RWPE2 (cell line): ENCODE measurements at regions not wholly inside any gene's neighbourhood (a gene's known extent, or its start where the extent isn't known, plus 50 kb on each side); places are given as distances from the start of the nearest gene placed in this dataset.

Experiments
- ATAC-seq: fragments of 200-7000 bp; cut with Tn5 transposase; 3 replicates; pipeline ENCODE4 v1.9.1; 2021; ENCODE audit warnings: low read depth
- DNase-seq: peaks from one replicate; pipeline ENCODE4 v3.0.0-alpha.2; 2020; ENCODE audit warnings: low spot score
- H3K27ac ChIP-seq: fragments of 450-650 bp; 2 replicates; pipeline ENCODE4 v1.5.1; 2017; ENCODE audit warnings: mild to moderate bottlenecking; ENCODE audit not compliant: poor library complexity, severe bottlenecking
- H3K27me3 ChIP-seq: fragments of 250-450 bp; sonication (Bioruptor Pico); 2 replicates; pipeline ENCODE4 v1.5.1; 2021; ENCODE audit warnings: mild to moderate bottlenecking, moderate library complexity; ENCODE audit not compliant: insufficient read depth, poor library complexity, severe bottlenecking
- H3K36me3 ChIP-seq: fragments of 250-450 bp; sonication (Bioruptor Pico); 2 replicates; pipeline ENCODE4 v1.5.1; 2020; ENCODE audit warnings: low read depth, mild to moderate bottlenecking, moderate library complexity
- H3K4me1 ChIP-seq: fragments of 250-450 bp; sonication (Bioruptor Pico); 2 replicates; pipeline ENCODE4 v1.5.1; 2021; ENCODE audit warnings: mild to moderate bottlenecking, moderate library complexity; ENCODE audit not compliant: insufficient read depth, poor library complexity, severe bottlenecking
- H3K4me3 ChIP-seq: fragments of 250-450 bp; sonication (Bioruptor Pico); 2 replicates; pipeline ENCODE4 v1.5.1; 2021; ENCODE audit warnings: mild to moderate bottlenecking, moderate library complexity; ENCODE audit not compliant: severe bottlenecking
- H3K9me3 ChIP-seq: fragments of 250-450 bp; sonication (Bioruptor Pico); 2 replicates; pipeline ENCODE4 v1.5.1; 2021; ENCODE audit warnings: mild to moderate bottlenecking, moderate library complexity; ENCODE audit not compliant: severe bottlenecking
- TF ChIP-seq, protein P1 (sequence below): fragments of 450-650 bp; IDR thresholded peaks from one replicate; pipeline ENCODE4 v1.5.1; 2017; ENCODE audit warnings: mild to moderate bottlenecking, moderate library complexity; ENCODE audit not compliant: poor library complexity, severe bottlenecking

DNA sequence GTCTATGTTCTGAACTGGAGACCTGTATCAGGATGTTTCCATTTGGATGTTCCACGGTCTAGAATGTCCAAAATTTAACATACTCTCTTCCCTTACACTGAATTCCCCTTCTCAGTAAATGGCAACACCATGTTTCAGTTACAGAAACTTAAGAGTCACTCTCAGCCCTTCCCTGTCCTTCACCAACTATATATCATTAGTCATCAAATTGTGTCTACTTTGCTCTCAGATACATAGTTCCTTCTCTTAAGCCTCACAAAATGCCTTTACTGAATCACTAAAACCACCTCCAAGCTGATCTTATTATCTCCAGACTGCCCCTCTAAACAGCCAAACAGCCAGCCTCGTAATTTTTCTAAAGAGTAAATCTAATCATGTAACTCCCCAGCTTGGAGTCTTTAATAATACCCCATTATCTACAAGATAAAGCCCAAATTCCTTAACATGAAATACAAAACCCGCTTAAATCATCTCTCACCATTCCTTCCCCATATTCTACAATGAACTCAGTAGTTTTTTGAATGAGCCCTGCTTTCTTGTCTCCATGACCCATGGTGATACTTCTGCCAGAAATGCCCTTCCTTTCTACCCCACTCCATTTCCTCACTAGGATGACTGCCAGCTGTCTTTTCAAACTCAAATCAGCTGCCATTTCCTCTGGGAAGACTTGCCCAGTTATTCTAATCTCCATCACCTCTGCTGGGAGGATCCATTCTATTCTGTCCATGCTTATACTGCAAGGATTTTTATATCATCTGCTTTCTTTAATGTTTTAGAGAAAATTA lies 102.7 kb upstream of the ARHGAP42 start:
- Histone ChIP-seq H3K4me1 (no peaks in the 10 kb centered on the region), H3K4me3 (no peak overlapping the region), H3K36me3 (no peaks in the 10 kb centered on the region), H3K9me3 (no peaks in the 10 kb centered on the region), H3K27ac (no peak overlapping the region), H3K27me3 (no peaks in the 10 kb centered on the region)
- TF ChIP-seq, protein P1, sequence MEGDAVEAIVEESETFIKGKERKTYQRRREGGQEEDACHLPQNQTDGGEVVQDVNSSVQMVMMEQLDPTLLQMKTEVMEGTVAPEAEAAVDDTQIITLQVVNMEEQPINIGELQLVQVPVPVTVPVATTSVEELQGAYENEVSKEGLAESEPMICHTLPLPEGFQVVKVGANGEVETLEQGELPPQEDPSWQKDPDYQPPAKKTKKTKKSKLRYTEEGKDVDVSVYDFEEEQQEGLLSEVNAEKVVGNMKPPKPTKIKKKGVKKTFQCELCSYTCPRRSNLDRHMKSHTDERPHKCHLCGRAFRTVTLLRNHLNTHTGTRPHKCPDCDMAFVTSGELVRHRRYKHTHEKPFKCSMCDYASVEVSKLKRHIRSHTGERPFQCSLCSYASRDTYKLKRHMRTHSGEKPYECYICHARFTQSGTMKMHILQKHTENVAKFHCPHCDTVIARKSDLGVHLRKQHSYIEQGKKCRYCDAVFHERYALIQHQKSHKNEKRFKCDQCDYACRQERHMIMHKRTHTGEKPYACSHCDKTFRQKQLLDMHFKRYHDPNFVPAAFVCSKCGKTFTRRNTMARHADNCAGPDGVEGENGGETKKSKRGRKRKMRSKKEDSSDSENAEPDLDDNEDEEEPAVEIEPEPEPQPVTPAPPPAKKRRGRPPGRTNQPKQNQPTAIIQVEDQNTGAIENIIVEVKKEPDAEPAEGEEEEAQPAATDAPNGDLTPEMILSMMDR = no peak
- DNase-seq (no peak), ATAC-seq (no peak)

DNA sequence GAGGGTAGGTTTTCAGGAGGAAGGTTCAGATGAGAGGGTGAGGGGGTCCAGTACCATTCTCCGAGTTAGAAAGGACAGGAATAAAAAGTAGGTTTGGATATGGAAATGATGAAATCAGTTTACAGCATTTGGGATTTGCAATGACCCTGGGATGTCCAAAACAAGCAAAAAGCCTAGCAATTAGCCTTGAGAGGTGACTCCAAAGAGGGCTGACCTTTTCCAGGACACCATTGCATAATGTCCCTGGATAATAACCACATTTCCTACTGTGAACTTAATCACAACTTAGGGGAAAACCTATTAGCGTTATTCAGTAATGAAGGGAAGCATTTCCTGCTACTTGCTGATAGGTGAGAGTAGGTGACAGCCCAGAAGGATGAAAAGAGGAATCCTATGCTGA lies 101.4 kb upstream of the ARHGAP42 start:
- TF ChIP-seq, protein P1 = no peak

DNA sequence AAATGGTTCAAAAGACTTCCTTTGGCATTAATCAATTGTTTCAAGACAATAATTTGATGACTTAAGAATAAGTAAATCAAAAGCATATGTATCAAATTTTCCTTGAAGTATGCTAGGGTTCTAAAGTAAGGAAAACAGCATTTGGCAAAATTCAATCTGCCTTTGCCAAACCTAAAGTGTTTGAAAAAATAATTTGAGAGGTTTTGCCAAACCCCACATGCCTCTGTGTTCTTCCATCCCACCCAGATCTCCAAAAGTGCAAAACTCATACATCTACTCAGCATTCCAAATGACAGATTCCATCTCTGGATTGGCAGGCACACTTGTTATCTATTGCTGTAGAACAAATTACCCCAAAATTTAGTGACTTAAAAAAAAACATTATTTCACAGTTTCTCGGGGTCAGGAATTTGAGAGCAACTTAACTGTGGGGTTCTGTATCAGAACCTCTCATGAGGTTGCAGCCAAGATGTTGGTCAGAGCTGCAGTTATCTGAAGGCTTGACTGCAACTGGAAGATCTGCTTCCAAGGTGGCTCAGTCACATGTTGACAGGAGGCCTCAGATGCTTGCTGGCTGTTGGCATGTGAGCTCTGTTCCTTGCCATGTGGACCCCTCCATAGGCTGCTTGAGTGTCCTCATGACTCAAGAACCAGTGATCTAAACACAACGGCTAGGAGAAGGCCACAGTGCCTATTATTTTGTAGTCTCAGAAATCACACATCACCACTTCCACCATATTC lies 100.6 kb upstream of the ARHGAP42 start:
- Histone ChIP-seq H3K4me1 (no peaks in the 10 kb centered on the region), H3K27ac (no peak overlapping the region), H3K36me3 (no peaks in the 10 kb centered on the region), H3K4me3 (no peak overlapping the region), H3K9me3 (no peaks in the 10 kb centered on the region), H3K27me3 (no peaks in the 10 kb centered on the region)
- TF ChIP-seq, protein P1 = no peak
- ATAC-seq = no peak
- DNase-seq = no peak

More for the DNA sequence above, 101.4 kb upstream of the ARHGAP42 start:
- H3K4me3 ChIP-seq = no peak overlapping the region
- no peak for ATAC-seq
- H3K27me3 ChIP-seq = no peaks in the 10 kb centered on the region
- H3K36me3 ChIP-seq = no peaks in the 10 kb centered on the region
- no peak for DNase-seq
- no peaks in the 10 kb centered on the region for H3K9me3 ChIP-seq
- H3K27ac ChIP-seq = no peak overlapping the region
- no peaks in the 10 kb centered on the region for H3K4me1 ChIP-seq

DNA sequence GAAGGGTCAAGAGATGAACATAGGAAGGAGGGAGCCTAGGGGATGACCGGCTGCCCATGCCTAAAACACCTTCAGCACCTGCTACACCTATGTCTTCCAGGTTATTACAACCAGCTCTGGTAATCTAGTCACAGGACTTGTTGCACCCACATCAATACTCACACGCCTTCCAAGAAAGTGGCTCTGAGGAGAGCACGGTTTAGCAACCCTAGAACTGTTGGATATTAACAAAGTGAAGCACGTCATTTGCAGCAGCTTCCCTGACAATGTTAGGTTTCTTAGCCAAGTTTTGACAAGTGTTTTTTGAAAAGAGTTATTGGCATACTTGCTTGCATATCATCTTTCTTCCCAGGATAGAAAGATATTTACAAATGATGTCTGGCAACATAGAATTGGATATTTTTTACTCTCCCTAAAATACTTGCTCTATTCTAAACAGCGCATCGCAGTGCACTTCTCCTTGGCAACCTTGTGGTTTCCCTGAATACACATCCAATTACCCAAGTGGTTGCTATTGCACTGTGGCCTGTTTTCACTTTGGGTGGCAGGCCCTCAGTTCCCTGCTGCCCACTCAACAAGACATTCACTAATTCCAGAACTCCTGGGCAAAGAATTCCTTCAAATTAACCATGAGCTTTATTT lies 94.3 kb upstream of the ARHGAP42 start:
- DNase-seq = no peak
- no peaks in the 10 kb centered on the region for H3K27me3 ChIP-seq
- TF ChIP-seq, protein P1 = no peak

More for the DNA sequence above, 94.3 kb upstream of the ARHGAP42 start:
- Histone ChIP-seq H3K9me3 (no peaks in the 10 kb centered on the region), H3K36me3 (no peaks in the 10 kb centered on the region), H3K4me1 (no peaks in the 10 kb centered on the region), H3K27ac (no peak overlapping the region), H3K4me3 (no peak overlapping the region)
- ATAC-seq = no peak
